Superior temporal gyrus (tissue), 1 donor: ENCODE measurements at regions not wholly inside any gene's neighbourhood (a gene's known extent, or its start where the extent isn't known, plus 50 kb on each side); places are given as distances from the start of the nearest gene placed in this dataset.

Experiments
- DNase-seq: peaks from one replicate; pipeline ENCODE4 v3.0.0-alpha.2; 2016; ENCODE audit errors: extremely low spot score

DNA sequence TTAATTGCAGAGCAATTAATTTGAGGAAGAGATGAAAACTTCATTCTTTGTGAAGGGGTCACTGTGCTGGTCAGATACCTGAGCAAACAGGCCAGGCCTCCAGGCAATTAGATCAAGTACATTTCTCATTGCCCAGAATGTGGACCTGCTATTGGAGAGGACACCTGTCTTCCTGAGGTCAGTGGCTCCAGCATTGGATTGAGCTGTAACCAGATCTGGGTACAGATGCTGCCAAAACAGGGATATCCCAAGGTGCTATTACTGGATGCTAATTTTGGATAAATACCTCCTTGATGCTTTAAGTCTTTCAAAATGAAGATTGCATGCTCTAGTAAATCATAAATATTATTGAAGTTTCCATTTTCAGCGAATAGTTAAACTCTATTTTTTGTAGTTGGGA is 131.5 kb downstream of the FAM161A start:
- no peak for DNase-seq

DNA sequence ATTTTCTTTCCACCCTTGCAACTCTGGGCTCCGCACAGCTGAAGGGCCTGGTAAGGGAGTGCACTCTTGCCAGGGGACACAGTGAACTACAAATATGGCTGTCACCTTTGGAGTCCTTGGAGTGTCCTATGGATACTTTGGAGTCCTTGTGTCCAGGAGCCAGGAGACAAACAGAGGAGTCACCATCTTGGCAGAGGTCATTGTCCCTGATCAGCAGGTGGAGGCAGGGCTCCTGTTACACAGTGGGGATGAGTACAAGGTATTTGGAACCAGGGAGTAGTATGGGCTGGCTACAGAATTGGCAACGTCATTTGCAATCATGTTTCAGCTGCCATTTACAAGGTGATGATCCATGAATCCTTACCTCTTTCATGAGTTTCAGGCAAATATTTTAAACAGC is 132.5 kb downstream of the FAM161A start:
- DNase-seq, result no peak

DNA sequence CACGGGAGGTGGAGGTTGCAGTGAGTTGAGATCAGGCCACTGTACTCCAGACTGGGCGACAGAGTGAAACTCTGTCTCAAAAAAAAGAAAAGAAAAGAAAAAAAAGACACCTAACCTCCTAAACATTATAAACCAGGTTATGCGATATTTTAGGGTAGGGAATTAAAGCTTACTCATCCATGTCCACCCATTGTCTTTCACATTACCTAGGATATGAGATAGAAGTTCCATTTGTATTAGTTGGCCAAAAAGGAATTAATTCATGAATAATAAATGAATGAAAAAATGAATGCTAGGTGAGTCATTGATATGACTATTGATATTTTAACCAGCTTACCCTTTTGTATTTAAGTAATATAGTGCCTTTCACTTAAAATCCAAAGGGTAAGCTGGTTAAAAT is 132.9 kb downstream of the FAM161A start:
- no peak for DNase-seq

DNA sequence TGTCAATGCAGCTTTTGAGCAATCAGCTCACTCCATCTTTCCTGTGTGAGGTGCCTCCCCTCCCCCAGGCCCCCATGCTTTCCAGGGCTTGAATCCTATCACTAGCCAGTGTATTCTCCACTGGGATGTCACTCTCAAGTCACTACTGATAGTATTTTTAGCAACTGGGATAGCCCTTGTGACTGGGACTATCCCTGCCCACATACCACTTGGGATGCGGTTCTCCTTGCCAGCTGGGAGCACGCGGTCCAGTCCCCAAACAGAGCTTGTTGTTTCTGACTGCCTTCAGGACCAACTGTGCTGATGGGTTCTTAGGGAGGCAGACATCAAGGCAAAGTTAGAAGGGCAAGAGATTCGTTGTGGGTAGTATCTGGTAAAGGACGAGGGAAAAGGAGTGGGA is 134.9 kb downstream of the FAM161A start:
- no peak for DNase-seq

DNA sequence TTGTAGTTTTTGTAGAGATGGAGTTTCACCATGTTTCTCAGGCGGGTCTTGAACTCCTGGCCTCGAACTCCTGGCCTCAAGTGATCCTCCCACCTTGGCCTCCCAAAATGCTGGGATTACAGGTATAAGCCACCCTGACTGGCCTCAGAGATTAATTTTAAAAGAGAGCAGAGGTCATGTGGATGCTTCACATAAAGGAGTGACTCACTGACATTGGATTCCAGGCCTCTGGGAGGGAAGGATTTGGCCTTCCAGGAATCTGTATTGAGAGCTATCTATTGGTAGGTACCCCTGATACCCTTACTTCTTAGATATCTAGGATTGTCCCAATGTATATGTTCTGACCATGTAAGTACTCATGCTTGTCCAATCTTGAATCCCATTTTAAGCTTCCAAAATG is 138.4 kb downstream of the FAM161A start:
- DNase-seq, result no peak

DNA sequence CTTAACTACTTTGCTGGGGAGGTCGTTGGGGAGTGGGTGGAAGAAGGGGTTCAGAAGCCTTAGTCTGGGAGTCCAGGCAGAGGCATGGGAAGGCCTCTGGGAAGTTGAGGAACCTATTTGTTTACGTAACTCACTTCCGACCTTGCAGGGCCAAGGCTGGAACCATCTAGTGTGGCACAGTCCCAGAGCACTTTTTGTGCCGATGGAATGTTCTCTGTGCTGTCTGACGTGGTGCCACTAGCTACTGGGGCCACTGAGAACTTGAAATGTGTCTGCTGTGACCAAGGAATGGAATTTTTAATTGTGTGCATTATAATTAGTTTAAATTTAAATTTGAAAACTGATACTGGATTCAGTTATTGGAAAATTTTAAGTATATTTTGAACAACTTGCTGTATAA is 139.7 kb downstream of the FAM161A start:
- DNase-seq, result no peak

DNA sequence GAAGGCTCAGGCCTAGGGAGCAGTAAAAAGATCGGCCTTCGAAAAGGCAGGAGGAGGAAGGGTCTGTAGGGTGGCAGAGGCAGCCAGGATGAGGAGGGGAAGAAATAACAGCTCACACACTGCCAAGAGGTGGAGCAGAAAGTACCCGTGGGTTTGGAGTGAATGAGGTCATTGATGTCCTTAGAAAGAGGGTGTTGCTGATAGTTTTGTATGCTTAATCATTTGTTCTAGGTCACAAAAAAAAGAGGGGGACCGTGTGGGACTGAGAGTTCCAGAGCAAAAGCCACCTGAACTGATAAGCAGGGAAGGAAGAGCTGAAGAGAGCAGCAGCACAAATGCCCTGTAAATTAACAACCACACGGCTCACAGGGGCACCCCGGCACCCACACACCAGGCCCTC is 140.4 kb downstream of the FAM161A start:
- DNase-seq, result no peak

DNA sequence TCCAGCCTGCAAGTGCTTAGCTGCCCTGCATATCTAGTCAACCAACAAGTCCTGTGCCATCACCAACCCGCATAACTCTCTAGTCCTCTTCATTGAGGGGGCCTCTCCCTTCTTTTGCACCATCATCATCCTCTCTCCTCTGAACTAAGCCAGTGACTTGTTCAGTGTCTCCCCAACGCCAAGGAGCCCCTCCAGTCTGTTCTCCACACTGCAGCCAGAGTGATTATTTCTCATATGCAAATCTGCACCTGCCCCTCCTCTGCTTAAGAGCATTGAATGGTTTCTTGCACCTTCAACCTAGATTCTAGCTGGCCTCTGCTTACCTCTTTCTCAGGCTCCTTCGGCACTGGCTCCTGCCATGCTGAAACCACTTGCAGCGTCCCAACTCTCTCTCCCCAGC is 141.8 kb downstream of the FAM161A start:
- DNase-seq, result no peak

DNA sequence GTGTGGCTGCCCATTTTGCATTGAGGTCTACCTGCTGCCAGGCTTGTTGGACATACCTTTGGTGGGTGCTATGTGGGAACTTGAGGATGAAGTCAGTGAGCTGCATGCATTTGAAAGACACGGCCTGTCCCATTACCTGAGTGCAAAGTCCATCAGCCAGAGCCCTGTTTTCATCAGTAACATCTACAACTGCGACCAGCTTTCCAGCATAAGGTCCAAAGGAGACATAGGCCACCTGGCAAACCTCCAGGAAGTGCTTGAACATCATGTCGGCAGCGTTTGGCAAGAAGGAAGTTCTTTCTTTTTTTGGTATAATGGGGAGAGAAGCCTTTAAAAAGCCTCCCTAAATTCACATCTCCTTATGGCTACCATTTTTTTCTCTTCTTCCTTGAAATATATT is 143.1 kb downstream of the FAM161A start:
- DNase-seq, result no peak

DNA sequence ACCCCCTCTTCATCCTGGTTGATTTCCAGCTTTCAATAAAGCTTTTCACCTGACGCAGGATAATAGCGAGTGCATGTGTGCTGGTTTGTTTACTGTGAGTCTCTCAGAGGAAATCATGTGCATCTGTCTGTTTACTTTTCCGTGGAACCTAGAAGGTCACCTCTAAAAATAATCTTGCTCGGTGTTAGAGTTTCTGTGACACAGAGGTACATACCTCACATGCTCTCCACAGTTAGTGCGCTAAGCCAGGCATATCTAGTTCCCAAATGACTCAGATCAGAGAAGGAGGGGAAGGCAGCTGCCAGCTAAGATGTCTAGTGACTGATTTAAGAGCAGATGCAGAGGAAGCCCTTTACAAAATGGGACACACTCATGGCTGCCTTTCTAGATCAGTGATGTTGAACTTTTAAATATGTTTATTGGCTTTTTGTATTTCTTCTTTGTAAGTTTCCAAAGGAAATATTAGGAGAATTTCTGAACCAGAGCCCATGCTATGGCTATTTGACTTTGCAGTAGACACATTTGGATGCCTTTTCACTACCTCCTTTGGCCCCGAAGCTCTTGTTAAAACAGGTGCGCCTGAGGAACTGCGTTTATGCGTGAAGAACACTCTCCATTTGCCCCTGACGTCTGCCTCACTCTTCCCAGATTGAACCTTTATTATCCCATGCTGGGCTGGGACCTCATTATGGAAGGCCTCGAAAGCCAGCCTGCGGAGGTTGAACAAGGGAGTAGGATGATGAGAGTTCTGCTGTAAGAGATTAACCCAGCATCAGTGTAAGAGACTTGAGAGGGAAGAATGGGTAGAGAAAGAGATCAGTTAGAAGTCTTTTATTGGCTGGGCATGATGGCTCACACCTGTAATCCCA is 145.6 kb downstream of the FAM161A start:
- DNase-seq, result no peak

DNA sequence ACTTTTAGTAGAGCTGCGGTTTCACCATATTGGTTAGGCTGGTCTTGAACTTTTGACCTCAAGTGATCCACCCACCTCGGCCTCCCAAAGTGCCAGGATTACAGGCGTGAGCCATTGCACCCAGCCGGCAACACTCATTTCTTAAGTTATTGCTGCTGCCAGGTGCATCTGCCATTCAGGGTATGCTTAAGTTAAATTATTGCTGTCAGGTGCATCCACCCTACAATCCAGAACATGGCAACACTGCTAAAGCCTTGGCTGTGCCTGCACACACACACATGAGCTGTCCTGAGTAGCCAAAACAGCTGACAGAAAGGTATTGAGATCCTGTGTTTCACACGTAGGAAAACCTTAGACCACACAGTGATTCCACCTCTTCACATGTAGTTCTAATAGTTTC is 148.2 kb downstream of the FAM161A start:
- DNase-seq, result no peak

DNA sequence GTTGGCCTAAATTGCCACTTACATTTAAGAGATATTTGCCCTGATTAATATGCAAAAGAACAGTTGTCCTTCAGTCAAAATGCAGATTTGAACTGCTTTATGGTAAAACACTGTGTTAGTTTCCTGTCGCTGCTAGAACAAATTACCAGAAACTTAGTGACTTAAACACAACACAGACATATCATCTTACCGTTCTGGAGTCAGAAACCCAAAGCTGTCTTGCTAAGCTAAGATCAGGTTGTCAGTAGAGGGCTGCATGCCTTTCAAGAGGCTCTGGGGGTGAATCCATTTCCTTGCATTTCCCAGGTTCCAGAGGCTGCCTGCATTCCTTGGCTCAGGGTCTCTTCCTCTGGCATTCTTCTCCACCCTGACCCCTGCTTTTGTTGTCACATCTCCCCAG is 149.5 kb downstream of the FAM161A start:
- no peak for DNase-seq

DNA sequence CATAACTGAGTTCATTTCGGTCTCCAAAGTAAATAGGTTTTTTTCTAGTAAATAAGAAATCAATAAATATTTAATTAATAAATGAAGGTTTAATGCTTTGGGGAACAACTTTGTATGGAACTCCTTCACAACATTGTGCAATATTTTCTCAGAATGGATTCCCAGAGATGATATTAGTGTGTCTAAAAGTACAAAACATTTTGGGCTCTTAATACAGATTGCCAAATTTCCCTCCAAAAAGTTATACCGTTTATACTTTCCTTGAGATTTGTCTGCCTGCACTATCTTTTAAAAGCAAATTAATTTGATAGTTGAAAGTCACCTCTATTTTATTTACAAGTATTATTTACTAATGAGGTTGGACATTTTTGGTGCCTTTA is 151.8 kb downstream of the FAM161A start:
- no peak for DNase-seq

DNA sequence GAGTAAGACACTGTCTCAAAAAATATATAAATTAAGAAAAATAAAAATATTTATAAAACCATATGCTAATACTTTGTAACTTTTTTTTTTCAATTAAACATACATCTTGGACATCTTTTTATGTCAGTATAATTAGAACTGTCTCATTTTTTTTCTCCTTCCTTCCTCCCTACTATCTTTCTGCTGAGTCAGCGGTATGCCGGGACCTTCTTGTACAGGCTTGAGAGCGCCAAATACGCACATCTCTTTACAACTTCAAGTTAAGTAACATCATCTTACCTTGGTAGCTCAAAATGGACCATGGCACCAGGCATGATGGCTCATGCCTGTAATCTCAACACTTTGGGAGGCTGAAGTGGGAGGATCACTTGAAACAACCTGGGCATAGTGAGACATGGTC is 153.4 kb downstream of the FAM161A start:
- DNase-seq, result no peak

DNA sequence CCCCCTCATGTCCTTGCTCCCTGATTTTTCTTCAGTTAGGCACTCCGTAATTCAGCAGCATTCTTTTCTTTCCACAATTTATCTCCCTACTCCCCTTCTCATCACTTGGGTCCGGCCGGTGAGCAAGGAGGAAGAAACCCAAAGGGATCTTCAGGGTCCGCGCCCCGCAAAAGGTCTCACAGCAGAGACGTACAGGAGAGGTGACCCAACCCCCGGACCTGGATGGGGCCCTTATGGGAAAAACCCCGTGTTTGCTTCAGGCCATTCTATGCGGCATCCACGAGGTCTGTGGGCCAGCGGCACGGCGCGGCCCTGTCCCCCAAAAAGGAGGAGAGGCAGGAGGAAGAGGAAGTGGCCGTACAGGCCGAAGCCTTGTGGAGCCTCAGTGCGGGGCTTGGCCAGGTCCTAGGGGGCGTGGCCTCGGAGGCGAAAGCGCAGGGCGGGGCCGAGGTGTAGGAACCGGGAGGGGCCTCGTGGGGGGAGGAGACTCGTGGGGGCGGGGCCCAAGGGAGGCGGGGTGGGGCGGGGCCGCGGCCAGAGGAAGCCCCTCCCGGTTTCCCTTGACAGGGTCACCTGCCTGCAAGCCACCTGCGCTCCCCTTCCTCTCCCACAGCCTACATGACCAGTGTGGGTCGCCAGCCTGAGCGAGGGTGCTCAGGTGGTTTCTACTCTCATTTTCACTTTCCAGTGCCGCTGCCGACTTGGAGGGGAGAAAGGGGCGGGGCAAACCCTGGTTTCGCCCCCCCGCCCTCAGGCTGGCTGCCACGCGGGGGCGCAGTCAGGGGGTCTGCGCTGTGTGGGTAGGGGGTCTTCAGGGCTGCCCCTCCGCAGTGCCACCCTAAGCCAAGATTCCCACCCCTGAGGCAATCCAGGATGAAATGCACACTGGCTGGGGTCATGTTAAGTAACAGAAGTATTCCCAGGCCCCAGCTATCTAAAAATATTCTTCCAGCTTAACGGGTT is 156.4 kb upstream of the XPO1 start:
- peak; percentile 88 for DNase-seq

DNA sequence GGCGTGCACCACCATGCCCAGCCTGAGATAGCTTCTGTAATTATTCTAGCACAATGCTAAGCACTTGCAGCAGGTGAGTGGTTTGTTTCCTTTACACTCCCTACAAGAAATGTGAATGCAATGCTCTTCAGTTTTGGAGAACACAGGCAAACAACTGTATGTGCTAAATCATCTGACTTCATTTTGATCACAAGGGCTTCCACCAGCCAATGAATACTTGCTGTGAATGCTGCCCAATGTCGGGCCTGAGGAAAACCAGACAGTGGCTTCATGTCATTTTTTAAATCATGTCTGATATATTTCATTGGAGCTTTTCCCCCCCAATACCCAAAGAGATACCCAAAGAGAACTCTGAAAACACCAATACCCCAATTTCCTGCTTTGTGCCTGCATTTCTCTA is 155.6 kb upstream of the XPO1 start:
- DNase-seq, result no peak

DNA sequence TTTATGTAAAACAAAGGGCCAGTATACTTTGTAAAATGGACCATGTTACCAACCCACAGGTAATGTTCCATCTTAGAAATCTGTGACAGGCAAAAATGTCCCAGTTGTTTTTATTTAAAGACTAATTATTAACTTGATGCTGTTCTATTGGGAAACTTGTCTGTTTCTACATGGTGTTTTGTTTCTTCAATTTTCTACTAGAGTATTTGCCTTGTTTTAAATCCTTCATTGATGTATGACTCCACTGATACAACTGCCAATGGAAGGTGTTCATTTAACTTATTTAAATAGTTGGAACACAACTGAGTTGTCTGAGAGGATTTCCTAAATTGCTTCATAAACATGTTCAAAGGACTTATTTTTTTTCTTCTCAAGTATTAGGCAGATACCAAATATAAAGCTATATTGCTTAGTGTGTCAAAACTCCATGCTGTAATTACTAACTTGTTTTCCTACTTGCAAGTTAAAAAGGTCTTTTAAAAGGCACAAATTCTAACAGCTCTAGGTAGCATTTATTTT is 152.0 kb upstream of the XPO1 start:
- no peak for DNase-seq

DNA sequence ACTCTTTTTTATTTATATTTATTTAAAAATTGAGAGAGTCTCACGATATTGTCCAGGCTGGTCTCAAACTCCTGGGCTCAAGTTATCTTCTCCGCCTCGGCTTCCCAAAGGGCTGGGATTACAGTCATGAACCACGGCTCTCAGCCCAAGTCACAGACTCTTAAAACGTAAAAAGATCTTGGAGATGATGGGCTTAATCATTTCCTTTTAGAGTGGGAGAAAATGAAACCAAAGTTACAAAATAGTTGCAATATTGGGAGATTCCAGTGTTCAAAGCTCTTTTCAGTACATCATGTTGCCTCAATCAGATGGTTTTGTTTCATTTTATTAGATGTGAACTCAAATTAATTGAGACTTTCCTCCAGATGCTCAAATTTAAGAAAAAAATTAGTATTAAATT is 151.4 kb upstream of the XPO1 start:
- DNase-seq, result no peak

DNA sequence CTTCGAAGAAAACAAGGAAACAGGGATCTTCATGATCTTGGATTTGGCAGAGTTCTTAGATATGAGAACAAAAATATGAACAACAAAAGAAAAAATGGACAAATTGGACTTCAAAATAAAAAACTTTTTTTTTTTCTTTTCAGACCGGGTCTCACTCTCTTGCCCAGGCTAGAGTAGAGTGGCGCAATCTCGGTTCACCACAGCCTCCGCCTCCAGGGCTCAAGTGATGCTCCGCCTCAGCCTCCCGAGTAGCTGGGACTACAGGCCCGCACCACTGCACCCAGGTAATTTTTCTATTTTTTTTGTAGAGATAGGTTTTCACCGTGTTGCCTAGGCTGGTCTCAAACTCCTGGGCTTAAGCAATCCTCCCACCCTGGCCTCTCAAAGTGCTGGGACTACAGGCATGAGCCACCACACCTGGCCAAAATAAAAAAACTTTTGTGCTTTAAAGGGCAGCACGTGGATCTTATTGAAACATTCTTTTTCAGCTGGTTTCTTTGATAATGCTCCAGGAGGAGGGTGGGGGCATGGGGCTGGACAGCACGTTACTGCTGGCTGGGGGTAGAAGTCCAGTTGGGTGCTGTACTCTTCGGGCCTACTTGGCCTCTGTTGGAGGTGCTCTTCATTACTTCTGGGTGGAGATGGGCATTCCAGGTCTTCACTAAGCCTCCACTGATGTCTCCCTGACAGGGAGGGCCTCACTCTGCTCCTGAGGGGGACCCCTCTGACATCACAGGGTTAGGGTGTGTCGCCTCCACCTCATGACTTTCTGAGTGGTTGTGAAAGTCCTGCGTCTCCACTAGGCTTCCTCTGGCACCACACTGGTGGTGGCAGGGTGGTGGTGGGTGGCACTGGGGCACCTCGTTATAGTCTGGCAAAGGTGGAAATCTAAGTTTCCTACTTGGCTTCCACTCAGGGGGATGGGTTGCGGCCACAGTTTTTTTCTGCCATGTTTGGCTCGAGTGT is 150.5 kb upstream of the XPO1 start:
- DNase-seq, result no peak

DNA sequence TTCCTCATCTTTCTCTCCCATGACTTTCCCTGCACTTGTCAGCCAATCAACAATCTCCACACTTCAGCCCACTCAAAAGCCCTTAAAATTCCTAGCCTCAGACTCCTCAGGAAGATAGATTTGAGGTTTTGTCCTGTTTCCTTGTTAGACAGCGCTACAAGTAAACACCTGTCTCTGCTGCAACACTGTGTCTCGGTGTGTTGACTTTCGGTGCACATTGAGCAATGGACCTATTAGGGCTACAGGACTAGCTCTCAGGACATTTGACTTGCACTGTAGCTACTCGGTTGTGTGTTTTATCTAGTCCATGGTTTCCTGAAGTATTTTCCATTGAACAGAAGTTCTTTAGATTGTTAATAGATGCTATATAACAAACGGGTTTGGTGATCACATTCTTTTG is 140.9 kb upstream of the XPO1 start:
- DNase-seq, result no peak

DNA sequence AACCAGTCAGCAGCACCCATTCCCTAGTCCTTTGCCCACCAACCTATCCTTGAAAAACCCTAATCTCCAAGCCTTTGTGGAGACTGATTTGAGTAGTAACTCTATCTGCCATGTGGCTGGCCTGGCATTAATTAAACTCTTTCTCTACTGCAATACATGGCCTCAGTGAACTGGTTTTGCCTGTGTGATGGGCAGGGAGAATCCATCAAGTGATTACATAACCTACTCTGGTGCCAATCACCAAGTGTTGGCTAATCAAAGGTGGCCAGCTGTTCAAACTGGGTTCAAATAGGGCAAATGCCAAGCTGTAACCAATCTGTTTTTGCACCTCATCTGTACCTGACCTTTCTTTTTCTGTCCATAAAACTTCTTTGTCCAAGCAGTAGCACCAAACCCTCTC is 139.8 kb upstream of the XPO1 start:
- DNase-seq, result no peak

DNA sequence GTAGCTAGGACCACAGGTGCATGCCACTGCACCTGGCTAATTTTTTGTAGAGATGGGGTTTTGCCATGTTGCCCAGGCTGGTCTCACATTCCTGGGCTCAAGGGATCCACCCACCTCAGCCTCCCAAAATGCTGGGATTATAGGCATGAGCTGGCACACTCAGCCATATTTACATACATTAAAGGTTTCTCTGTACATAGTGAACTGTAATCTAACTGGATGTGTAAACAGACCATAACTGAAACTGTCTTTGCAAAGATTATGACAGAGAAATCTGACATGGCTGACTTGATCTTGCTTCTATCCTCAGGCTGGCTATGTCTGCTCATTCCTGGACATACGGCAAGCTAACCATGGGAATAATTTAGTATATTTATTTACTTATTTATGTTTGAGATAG is 139.2 kb upstream of the XPO1 start:
- DNase-seq, result no peak
